ENCODE measurements at regions not wholly inside any gene's neighbourhood (a gene's known extent, or its start where the extent isn't known, plus 50 kb on each side); places are given as distances from the start of the nearest gene placed in this dataset.

DNA sequence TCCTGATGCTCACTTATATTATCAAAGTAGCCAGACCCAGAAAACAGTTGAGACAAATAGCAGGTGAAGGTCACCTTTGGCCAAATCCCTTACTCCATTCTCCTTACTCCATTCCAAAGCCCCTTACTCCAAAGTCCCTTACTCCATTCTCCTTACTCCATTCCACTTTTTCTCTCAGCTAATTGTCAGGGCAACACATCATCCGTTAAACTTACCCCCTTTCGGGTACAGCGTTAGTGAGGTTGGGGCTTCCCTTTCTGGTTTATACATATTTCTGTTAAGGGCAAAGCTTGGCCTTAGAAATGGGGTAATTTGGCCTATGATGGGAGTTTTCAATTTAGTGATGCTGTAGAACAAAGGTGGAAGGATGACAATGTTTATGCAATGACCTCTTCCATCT is 111.8 kb upstream of the CCND2 start:
- no peaks in the 10 kb centered on the region for H3K79me2 ChIP-seq (replicated peaks; ENCODE audit: insufficient read depth)
- H2AFZ ChIP-seq, result no peak overlapping the region
- no peak for DNase-seq (ENCODE audit: low spot score)
- H4K20me1 ChIP-seq (replicated peaks; ENCODE audit: insufficient read depth), result no peaks in the 10 kb centered on the region
- H3K4me2 ChIP-seq, result no peak overlapping the region
- H3K27me3 Mint-ChIP-seq (ENCODE audit: insufficient read depth, low read depth, poor library complexity), result peaks cover 15% of the 10 kb centered on the region
- no peaks in the 10 kb centered on the region for H3K9me2 ChIP-seq (ENCODE audit: insufficient read depth)
- H3K4me1 ChIP-seq (ENCODE audit: insufficient read depth), result peaks cover 26% of the 10 kb centered on the region
- H3K9me3 Mint-ChIP-seq, result peaks cover 6% of the 10 kb centered on the region
- no peak overlapping the region for H3K27ac Mint-ChIP-seq
- ATAC-seq, result no peak
- no peak overlapping the region for H3K4me3 ChIP-seq
- H3K4me1 Mint-ChIP-seq, result peaks cover 27% of the 10 kb centered on the region
- H3F3A ChIP-seq (replicated peaks; ENCODE audit: low read depth), result 0 out of 2 replicates have a peak, but pooled peaks cover 8% of the 10 kb centered on the region
- no peaks in the 10 kb centered on the region for H3K27me3 ChIP-seq (ENCODE audit: insufficient read depth)
- no peaks in the 10 kb centered on the region for H3K36me3 ChIP-seq (ENCODE audit: insufficient read depth)
- H3K36me3 Mint-ChIP-seq (ENCODE audit: low read depth), result no peaks in the 10 kb centered on the region
- H3K4me3 Mint-ChIP-seq, result no peak overlapping the region
- H3K27ac ChIP-seq (ENCODE audit: low read depth), result no peak overlapping the region
- no peak for TF ChIP-seq STAT1 (IDR thresholded peaks at IDR 0.05; ENCODE audit: unreplicated experiment)
- TF ChIP-seq, protein P1, sequence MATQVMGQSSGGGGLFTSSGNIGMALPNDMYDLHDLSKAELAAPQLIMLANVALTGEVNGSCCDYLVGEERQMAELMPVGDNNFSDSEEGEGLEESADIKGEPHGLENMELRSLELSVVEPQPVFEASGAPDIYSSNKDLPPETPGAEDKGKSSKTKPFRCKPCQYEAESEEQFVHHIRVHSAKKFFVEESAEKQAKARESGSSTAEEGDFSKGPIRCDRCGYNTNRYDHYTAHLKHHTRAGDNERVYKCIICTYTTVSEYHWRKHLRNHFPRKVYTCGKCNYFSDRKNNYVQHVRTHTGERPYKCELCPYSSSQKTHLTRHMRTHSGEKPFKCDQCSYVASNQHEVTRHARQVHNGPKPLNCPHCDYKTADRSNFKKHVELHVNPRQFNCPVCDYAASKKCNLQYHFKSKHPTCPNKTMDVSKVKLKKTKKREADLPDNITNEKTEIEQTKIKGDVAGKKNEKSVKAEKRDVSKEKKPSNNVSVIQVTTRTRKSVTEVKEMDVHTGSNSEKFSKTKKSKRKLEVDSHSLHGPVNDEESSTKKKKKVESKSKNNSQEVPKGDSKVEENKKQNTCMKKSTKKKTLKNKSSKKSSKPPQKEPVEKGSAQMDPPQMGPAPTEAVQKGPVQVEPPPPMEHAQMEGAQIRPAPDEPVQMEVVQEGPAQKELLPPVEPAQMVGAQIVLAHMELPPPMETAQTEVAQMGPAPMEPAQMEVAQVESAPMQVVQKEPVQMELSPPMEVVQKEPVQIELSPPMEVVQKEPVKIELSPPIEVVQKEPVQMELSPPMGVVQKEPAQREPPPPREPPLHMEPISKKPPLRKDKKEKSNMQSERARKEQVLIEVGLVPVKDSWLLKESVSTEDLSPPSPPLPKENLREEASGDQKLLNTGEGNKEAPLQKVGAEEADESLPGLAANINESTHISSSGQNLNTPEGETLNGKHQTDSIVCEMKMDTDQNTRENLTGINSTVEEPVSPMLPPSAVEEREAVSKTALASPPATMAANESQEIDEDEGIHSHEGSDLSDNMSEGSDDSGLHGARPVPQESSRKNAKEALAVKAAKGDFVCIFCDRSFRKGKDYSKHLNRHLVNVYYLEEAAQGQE (IDR thresholded peaks at IDR 0.05; ENCODE audit: unreplicated experiment), result no peak
- TF ChIP-seq, protein P2, sequence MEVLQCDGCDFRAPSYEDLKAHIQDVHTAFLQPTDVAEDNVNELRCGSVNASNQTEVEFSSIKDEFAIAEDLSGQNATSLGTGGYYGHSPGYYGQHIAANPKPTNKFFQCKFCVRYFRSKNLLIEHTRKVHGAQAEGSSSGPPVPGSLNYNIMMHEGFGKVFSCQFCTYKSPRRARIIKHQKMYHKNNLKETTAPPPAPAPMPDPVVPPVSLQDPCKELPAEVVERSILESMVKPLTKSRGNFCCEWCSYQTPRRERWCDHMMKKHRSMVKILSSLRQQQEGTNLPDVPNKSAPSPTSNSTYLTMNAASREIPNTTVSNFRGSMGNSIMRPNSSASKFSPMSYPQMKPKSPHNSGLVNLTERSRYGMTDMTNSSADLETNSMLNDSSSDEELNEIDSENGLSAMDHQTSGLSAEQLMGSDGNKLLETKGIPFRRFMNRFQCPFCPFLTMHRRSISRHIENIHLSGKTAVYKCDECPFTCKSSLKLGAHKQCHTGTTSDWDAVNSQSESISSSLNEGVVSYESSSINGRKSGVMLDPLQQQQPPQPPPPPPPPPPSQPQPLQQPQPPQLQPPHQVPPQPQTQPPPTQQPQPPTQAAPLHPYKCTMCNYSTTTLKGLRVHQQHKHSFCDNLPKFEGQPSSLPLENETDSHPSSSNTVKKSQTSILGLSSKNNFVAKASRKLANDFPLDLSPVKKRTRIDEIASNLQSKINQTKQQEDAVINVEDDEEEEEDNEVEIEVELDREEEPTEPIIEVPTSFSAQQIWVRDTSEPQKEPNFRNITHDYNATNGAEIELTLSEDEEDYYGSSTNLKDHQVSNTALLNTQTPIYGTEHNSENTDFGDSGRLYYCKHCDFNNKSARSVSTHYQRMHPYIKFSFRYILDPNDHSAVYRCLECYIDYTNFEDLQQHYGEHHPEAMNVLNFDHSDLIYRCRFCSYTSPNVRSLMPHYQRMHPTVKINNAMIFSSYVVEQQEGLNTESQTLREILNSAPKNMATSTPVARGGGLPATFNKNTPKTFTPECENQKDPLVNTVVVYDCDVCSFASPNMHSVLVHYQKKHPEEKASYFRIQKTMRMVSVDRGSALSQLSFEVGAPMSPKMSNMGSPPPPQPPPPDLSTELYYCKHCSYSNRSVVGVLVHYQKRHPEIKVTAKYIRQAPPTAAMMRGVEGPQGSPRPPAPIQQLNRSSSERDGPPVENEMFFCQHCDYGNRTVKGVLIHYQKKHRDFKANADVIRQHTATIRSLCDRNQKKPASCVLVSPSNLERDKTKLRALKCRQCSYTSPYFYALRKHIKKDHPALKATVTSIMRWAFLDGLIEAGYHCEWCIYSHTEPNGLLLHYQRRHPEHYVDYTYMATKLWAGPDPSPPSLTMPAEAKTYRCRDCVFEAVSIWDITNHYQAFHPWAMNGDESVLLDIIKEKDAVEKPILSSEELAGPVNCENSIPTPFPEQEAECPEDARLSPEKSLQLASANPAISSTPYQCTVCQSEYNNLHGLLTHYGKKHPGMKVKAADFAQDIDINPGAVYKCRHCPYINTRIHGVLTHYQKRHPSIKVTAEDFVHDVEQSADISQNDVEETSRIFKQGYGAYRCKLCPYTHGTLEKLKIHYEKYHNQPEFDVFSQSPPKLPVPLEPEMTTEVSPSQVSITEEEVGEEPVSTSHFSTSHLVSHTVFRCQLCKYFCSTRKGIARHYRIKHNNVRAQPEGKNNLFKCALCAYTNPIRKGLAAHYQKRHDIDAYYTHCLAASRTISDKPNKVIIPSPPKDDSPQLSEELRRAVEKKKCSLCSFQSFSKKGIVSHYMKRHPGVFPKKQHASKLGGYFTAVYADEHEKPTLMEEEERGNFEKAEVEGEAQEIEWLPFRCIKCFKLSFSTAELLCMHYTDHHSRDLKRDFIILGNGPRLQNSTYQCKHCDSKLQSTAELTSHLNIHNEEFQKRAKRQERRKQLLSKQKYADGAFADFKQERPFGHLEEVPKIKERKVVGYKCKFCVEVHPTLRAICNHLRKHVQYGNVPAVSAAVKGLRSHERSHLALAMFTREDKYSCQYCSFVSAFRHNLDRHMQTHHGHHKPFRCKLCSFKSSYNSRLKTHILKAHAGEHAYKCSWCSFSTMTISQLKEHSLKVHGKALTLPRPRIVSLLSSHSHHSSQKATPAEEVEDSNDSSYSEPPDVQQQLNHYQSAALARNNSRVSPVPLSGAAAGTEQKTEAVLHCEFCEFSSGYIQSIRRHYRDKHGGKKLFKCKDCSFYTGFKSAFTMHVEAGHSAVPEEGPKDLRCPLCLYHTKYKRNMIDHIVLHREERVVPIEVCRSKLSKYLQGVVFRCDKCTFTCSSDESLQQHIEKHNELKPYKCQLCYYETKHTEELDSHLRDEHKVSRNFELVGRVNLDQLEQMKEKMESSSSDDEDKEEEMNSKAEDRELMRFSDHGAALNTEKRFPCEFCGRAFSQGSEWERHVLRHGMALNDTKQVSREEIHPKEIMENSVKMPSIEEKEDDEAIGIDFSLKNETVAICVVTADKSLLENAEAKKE (CRISPR knock-in tag; IDR thresholded peaks at IDR 0.05), result no peak
- TF ChIP-seq POLR2AphosphoS5 (IDR thresholded peaks at IDR 0.05; ENCODE audit: low read depth), result no peak
- no peak for TF ChIP-seq EZH2 (IDR thresholded peaks at IDR 0.05; ENCODE audit: low read depth, unreplicated experiment)
- TF ChIP-seq, protein P3, sequence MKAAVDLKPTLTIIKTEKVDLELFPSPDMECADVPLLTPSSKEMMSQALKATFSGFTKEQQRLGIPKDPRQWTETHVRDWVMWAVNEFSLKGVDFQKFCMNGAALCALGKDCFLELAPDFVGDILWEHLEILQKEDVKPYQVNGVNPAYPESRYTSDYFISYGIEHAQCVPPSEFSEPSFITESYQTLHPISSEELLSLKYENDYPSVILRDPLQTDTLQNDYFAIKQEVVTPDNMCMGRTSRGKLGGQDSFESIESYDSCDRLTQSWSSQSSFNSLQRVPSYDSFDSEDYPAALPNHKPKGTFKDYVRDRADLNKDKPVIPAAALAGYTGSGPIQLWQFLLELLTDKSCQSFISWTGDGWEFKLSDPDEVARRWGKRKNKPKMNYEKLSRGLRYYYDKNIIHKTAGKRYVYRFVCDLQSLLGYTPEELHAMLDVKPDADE (IDR thresholded peaks at IDR 0.05), result no peak

Measured in GM23338 (cell line).